ENCODE measurements at regions not wholly inside any gene's neighbourhood (a gene's known extent, or its start where the extent isn't known, plus 50 kb on each side); places are given as distances from the start of the nearest gene placed in this dataset.

DNA sequence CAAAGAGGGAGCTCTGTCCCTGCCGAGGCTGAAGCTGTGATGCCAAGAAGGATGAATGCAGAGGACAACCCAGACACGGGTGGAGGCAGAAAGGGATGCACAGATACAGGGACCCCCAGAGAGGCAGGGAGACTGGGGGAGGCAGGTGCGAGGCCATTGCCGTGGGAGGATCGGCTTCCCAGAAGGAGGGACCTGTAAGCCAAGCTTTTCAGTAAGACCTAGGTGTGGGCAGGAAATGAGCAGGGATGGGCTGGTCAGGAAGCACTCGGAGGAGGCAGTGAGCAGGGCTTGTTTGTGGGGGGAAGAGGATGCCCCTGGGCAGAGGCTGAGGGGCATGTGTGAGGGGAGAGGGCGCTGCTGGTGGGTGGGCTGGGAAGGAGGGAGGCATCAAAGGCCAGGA lies 67.7 kb upstream of the WNT4 start:
- Mint-ChIP-seq H3K4me3 (no peak overlapping the region), H3K27me3 (ENCODE audit: insufficient read depth, low read depth, poor library complexity) (peaks cover 3% of the 10 kb centered on the region), H3K9me3 (no peaks in the 10 kb centered on the region), H3K27ac (no peak overlapping the region), H3K4me1 (peaks cover 29% of the 10 kb centered on the region), H3K36me3 (ENCODE audit: low read depth) (no peaks in the 10 kb centered on the region)
- H3K79me2 ChIP-seq (replicated peaks; ENCODE audit: insufficient read depth): no peaks in the 10 kb centered on the region
- no peaks in the 10 kb centered on the region for H3K9me2 ChIP-seq (ENCODE audit: insufficient read depth)
- no peak overlapping the region for H3K4me2 ChIP-seq
- no peak for TF ChIP-seq EZH2 (IDR thresholded peaks at IDR 0.05; ENCODE audit: low read depth, unreplicated experiment)
- no peak for TF ChIP-seq STAT1 (IDR thresholded peaks at IDR 0.05; ENCODE audit: unreplicated experiment)
- TF ChIP-seq POLR2AphosphoS5 (IDR thresholded peaks at IDR 0.05; ENCODE audit: low read depth): no peak
- TF ChIP-seq, protein P1, sequence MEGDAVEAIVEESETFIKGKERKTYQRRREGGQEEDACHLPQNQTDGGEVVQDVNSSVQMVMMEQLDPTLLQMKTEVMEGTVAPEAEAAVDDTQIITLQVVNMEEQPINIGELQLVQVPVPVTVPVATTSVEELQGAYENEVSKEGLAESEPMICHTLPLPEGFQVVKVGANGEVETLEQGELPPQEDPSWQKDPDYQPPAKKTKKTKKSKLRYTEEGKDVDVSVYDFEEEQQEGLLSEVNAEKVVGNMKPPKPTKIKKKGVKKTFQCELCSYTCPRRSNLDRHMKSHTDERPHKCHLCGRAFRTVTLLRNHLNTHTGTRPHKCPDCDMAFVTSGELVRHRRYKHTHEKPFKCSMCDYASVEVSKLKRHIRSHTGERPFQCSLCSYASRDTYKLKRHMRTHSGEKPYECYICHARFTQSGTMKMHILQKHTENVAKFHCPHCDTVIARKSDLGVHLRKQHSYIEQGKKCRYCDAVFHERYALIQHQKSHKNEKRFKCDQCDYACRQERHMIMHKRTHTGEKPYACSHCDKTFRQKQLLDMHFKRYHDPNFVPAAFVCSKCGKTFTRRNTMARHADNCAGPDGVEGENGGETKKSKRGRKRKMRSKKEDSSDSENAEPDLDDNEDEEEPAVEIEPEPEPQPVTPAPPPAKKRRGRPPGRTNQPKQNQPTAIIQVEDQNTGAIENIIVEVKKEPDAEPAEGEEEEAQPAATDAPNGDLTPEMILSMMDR (conservative IDR thresholded peaks at IDR 0.05; ENCODE audit: low read depth in 2 of 2): no peak
- TF ChIP-seq, protein P2, sequence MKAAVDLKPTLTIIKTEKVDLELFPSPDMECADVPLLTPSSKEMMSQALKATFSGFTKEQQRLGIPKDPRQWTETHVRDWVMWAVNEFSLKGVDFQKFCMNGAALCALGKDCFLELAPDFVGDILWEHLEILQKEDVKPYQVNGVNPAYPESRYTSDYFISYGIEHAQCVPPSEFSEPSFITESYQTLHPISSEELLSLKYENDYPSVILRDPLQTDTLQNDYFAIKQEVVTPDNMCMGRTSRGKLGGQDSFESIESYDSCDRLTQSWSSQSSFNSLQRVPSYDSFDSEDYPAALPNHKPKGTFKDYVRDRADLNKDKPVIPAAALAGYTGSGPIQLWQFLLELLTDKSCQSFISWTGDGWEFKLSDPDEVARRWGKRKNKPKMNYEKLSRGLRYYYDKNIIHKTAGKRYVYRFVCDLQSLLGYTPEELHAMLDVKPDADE (IDR thresholded peaks at IDR 0.05): no peak
- TF ChIP-seq CREB1 (CRISPR knock-in tag; IDR thresholded peaks at IDR 0.05; ENCODE audit: low read depth): no peak
- no peak for TF ChIP-seq JUNB (IDR thresholded peaks at IDR 0.05; ENCODE audit: unreplicated experiment)
- TF ChIP-seq, protein P3, sequence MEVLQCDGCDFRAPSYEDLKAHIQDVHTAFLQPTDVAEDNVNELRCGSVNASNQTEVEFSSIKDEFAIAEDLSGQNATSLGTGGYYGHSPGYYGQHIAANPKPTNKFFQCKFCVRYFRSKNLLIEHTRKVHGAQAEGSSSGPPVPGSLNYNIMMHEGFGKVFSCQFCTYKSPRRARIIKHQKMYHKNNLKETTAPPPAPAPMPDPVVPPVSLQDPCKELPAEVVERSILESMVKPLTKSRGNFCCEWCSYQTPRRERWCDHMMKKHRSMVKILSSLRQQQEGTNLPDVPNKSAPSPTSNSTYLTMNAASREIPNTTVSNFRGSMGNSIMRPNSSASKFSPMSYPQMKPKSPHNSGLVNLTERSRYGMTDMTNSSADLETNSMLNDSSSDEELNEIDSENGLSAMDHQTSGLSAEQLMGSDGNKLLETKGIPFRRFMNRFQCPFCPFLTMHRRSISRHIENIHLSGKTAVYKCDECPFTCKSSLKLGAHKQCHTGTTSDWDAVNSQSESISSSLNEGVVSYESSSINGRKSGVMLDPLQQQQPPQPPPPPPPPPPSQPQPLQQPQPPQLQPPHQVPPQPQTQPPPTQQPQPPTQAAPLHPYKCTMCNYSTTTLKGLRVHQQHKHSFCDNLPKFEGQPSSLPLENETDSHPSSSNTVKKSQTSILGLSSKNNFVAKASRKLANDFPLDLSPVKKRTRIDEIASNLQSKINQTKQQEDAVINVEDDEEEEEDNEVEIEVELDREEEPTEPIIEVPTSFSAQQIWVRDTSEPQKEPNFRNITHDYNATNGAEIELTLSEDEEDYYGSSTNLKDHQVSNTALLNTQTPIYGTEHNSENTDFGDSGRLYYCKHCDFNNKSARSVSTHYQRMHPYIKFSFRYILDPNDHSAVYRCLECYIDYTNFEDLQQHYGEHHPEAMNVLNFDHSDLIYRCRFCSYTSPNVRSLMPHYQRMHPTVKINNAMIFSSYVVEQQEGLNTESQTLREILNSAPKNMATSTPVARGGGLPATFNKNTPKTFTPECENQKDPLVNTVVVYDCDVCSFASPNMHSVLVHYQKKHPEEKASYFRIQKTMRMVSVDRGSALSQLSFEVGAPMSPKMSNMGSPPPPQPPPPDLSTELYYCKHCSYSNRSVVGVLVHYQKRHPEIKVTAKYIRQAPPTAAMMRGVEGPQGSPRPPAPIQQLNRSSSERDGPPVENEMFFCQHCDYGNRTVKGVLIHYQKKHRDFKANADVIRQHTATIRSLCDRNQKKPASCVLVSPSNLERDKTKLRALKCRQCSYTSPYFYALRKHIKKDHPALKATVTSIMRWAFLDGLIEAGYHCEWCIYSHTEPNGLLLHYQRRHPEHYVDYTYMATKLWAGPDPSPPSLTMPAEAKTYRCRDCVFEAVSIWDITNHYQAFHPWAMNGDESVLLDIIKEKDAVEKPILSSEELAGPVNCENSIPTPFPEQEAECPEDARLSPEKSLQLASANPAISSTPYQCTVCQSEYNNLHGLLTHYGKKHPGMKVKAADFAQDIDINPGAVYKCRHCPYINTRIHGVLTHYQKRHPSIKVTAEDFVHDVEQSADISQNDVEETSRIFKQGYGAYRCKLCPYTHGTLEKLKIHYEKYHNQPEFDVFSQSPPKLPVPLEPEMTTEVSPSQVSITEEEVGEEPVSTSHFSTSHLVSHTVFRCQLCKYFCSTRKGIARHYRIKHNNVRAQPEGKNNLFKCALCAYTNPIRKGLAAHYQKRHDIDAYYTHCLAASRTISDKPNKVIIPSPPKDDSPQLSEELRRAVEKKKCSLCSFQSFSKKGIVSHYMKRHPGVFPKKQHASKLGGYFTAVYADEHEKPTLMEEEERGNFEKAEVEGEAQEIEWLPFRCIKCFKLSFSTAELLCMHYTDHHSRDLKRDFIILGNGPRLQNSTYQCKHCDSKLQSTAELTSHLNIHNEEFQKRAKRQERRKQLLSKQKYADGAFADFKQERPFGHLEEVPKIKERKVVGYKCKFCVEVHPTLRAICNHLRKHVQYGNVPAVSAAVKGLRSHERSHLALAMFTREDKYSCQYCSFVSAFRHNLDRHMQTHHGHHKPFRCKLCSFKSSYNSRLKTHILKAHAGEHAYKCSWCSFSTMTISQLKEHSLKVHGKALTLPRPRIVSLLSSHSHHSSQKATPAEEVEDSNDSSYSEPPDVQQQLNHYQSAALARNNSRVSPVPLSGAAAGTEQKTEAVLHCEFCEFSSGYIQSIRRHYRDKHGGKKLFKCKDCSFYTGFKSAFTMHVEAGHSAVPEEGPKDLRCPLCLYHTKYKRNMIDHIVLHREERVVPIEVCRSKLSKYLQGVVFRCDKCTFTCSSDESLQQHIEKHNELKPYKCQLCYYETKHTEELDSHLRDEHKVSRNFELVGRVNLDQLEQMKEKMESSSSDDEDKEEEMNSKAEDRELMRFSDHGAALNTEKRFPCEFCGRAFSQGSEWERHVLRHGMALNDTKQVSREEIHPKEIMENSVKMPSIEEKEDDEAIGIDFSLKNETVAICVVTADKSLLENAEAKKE (CRISPR knock-in tag; IDR thresholded peaks at IDR 0.05): no peak
- TF ChIP-seq NANOG (IDR thresholded peaks at IDR 0.05; ENCODE audit: borderline replicate concordance): no peak
- no peak for TF ChIP-seq ZNF114 (CRISPR knock-in tag; IDR thresholded peaks at IDR 0.05)
- TF ChIP-seq REST (IDR thresholded peaks at IDR 0.05; ENCODE audit: unreplicated experiment): no peak
- no peak for TF ChIP-seq ZNF331 (CRISPR knock-in tag; IDR thresholded peaks at IDR 0.05; ENCODE audit: low read depth)
- no peak for TF ChIP-seq EZH2phosphoT487 (IDR thresholded peaks at IDR 0.05; ENCODE audit: unreplicated experiment)
- no peaks in the 10 kb centered on the region for H3K27me3 ChIP-seq (ENCODE audit: insufficient read depth)
- no peak for ATAC-seq
- H3K27ac ChIP-seq (ENCODE audit: low read depth): no peak overlapping the region
- no peak overlapping the region for H3K4me3 ChIP-seq
- no peaks in the 10 kb centered on the region for H3F3A ChIP-seq (replicated peaks; ENCODE audit: low read depth)
- no peaks in the 10 kb centered on the region for H4K20me1 ChIP-seq (replicated peaks; ENCODE audit: insufficient read depth)
- peaks cover 10% of the 10 kb centered on the region; the same call in 1 of the 2 replicates for H3K4me1 ChIP-seq (ENCODE audit: insufficient read depth)
- H2AFZ ChIP-seq: peak overlapping the region; percentile 52; the same call in 1 of the 2 replicates
- H3K36me3 ChIP-seq (ENCODE audit: insufficient read depth): no peaks in the 10 kb centered on the region
- DNase-seq (ENCODE audit: low spot score): no peak
